Prostate gland (tissue), 2 donors: ENCODE measurements at regions not wholly inside any gene's neighbourhood (a gene's known extent, or its start where the extent isn't known, plus 50 kb on each side); places are given as distances from the start of the nearest gene placed in this dataset.
A peak's percentile ranks its signal among the peaks of the same experiment; 100 is the strongest.

Experiments used
- POLR2A ChIP-seq: fragments of 450-650 bp; IDR thresholded peaks from one replicate; pipeline ENCODE4 v1.6.1; 2016; ENCODE audit warnings: antibody characterized with exemption, mild to moderate bottlenecking
- POLR2AphosphoS5 ChIP-seq: sonication (generic); formaldehyde crosslinking; IDR thresholded peaks from one replicate; pipeline ENCODE4 v1.6.1; 2017; ENCODE audit warnings: antibody characterized with exemption
- TF ChIP-seq, protein P1 (sequence below), 4 experiments: fragments of 200-600 bp in 2 of 4; fragments of 450-650 bp in 2 of 4; sonication (generic) in 2 of 4; IDR thresholded peaks; 1 replicate in 3 of 4; 2 replicates in 1 of 4; pipeline ENCODE4 v1.5.1; 2016 to 2019; ENCODE audit warnings: antibody characterized with exemption in 4 of 4, mild to moderate bottlenecking in 2 of 4, moderate library complexity in 2 of 4

DNA sequence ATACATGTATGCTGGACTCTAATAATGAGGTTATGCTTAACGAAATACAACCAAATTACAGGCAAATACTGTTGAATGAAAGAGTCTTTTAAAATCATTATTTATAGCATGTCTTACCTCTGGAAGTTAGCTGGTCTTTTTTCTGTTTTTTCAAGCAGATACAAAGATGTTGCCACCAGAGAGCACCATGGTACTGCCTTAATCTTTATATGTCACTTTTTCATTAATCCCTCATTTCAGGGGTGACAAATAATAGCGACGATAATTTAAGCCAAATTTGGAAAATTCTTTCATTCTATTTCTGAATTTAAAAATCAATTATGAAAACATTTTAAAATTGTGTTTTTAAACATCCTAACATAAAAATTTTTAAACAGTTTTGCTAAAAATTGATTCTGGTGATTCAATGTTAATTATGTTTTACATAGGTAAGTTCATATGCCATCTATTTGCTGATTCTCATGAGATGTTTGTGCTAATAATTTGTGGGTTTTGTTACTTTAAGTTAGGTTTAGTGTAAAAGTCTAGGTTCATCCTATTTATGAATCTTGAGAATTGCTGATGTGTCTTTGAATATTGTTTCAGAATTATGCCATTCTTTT, 379.3 kb upstream of the SGCG start:
- no peak for TF ChIP-seq POLR2A
- TF ChIP-seq, protein P1, sequence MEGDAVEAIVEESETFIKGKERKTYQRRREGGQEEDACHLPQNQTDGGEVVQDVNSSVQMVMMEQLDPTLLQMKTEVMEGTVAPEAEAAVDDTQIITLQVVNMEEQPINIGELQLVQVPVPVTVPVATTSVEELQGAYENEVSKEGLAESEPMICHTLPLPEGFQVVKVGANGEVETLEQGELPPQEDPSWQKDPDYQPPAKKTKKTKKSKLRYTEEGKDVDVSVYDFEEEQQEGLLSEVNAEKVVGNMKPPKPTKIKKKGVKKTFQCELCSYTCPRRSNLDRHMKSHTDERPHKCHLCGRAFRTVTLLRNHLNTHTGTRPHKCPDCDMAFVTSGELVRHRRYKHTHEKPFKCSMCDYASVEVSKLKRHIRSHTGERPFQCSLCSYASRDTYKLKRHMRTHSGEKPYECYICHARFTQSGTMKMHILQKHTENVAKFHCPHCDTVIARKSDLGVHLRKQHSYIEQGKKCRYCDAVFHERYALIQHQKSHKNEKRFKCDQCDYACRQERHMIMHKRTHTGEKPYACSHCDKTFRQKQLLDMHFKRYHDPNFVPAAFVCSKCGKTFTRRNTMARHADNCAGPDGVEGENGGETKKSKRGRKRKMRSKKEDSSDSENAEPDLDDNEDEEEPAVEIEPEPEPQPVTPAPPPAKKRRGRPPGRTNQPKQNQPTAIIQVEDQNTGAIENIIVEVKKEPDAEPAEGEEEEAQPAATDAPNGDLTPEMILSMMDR (IDR thresholded peaks at IDR 0.05), result peak in 2 of 4 experiments; percentile 56 to 57
- no peak for TF ChIP-seq POLR2AphosphoS5
